Tibial nerve (tissue), 4 donors: ENCODE measurements at regions not wholly inside any gene's neighbourhood (a gene's known extent, or its start where the extent isn't known, plus 50 kb on each side); places are given as distances from the start of the nearest gene placed in this dataset.

Source experiments
- CTCF ChIP-seq, 5 experiments: fragments of 200-600 bp in 3 of 5; fragments of 450-650 bp in 2 of 5; sonication (generic) in 3 of 5; IDR thresholded peaks; one replicate each; pipeline ENCODE4 v1.5.1; 2016 to 2019; ENCODE audit warnings: antibody characterized with exemption in 5 of 5, mild to moderate bottlenecking in 3 of 5, moderate library complexity in 2 of 5
- EP300 ChIP-seq, 2 donors: sonication (generic); formaldehyde crosslinking; IDR thresholded peaks; one replicate each; pipeline ENCODE4 v1.6.1; 2017; ENCODE audit warnings: antibody characterized with exemption in 2 of 2, mild to moderate bottlenecking in 1 of 2
- POLR2A ChIP-seq, 2 donors: fragments of 450-650 bp; IDR thresholded peaks; one replicate each; pipeline ENCODE4 v1.6.1; 2017; ENCODE audit warnings: antibody characterized with exemption in 2 of 2, mild to moderate bottlenecking in 2 of 2, moderate library complexity in 2 of 2

- no peak for TF ChIP-seq CTCF (IDR thresholded peaks at IDR 0.05)
- no peak for TF ChIP-seq POLR2A (IDR thresholded peaks at IDR 0.05)
- TF ChIP-seq EP300 (IDR thresholded peaks at IDR 0.05) = no peak
Observed at GRCh38 chr10:83582407-83583095, 556.8 kb upstream of the GHITM start.
